Glomerular visceral epithelial cell (primary cell): ENCODE measurements at regions not wholly inside any gene's neighbourhood (a gene's known extent, or its start where the extent isn't known, plus 50 kb on each side); places are given as distances from the start of the nearest gene placed in this dataset.
"Not testable (repeated sequence)": the region's sequence is repeated elsewhere in the genome, so short reads cannot be mapped to it uniquely, and the experiment has no call there.

Source experiments
- DNase-seq: peaks from one replicate; pipeline ENCODE4 v3.0.0-alpha.2; 2016; ENCODE audit errors: extremely low spot score

DNA sequence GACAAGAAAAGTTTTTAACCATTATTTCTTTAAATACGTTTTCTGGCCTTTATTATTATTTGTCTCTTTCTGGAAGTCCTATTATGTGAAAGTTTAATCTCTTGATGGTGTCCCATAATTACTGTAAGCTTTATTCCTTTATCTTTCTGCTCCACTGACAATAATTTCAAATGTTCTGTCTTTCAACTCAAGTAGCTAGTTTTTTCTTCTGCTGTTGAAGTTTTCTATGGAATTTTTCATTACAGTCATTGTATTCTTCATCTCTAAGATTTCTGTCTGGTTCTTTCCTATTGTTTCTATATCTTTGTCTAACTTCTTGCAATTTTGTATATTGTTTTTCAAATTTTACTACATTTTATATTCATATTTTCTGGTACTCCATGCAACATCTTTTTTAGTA is 173.6 kb upstream of the MGAT4C start:
- no peak for DNase-seq

- DNase-seq = no peak
Observed at GRCh38 chr12:86421333-86421732, 165.1 kb upstream of the MGAT4C start.

- no peak for DNase-seq
Observed at GRCh38 chr12:86414201-86414600, 158.0 kb upstream of the MGAT4C start.

DNA sequence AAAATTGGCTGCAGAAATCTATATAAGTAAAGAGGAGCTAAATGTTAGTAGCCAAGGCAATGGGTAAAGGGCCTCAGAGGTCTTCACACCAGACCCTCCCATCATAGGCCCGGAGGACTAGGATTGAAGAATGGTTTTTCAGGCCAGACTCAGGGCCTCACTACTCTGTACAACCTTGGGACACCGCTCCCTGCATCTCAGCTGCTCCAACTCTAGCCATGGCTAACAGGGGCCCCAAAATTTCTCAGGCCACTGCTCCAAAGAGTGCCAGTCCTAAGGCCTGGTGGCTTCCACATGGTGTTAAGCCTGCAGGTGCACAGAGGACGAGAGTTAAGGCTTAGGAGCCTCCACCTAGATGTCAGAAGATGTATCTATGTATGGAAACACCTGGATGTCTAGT is 155.5 kb upstream of the MGAT4C start:
- no peak for DNase-seq

DNA sequence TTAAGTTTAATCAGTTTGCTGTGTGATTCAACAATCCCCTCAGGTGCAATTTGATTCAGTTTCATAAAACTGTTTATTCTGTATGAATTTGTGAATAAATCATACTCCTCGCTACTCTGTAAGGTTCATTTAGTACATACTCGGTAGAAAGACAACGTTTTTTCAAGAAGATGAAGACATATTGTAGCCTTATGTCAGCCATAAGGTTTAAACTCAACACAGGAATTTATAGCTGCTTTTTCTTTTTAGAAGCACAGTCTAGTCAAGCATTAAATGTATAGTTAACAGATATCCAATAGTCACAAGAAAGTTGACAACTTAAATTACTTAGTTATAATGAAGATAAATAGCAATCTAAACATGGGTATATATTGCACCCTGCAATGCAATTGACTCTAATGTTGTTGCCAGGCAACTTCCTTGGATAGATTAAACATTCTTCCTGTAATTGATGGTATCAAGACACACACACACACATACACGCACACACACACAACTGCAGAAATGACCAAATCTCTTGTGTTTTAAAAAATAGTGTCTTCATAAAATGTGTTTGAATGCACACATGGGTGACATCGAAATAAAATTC is 151.5 kb upstream of the MGAT4C start:
- no peak for DNase-seq

DNA sequence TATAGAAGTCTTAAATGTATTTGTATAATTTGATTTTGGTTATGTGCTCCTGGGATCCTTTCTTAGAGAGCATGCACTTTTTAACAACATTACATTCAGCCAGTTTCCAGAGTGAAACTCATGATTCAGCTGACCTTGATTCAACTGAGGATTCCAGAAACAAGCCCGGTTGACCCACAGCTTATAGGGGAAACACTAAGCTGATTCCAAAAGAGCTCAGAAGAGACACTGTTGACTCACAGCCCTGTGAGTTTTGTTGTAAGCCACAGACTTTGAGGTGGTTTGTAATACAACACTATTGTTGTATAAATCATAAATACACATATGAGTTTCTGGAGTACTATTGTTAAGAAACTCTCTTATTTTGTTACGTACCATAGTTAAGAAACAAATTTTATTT is 133.8 kb upstream of the MGAT4C start:
- no peak for DNase-seq

- no peak for DNase-seq
Observed at GRCh38 chr12:86387591-86388145, 131.5 kb upstream of the MGAT4C start.

GRCh38 chr12:86383759-86384158 is 127.6 kb upstream of the MGAT4C start:
- DNase-seq = not testable (repeated sequence)

DNA sequence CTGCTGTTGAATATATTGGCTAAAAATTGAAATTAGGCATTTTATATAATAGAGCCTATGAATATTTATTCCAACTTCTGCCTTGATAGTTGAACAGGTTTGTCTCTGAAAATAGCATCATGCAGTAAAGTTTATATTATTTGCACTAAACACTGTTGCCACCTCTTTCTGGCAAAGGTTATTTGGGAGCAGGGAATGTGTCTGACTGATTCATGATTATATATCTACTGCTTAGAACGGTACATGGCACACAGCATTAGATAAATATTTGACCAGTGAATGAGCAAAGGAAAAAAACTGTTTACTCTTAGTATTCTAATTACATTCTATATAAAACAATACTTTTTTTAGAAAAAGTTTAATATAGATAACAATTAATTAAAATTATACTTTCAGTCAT is 123.1 kb upstream of the MGAT4C start:
- no peak for DNase-seq

DNA sequence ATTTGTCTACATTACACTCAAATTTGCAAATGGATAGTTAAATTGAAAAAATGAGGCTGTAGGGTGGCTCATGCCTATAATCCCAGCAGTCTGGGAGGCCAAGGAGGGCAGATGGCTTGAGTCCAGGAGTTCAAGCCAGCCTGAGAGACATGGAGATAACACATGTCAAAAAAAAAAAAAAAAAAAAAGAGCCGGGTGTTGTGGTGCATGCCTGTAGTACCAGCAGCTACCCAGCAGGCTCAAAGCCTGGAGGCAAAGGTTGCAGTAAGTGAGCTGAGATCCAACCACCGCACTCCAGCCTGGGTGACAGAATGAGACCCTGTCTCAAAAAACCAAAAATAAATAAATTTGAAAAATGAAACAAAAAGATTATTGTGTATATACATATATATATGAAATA is 119.9 kb upstream of the MGAT4C start:
- DNase-seq = no peak

DNA sequence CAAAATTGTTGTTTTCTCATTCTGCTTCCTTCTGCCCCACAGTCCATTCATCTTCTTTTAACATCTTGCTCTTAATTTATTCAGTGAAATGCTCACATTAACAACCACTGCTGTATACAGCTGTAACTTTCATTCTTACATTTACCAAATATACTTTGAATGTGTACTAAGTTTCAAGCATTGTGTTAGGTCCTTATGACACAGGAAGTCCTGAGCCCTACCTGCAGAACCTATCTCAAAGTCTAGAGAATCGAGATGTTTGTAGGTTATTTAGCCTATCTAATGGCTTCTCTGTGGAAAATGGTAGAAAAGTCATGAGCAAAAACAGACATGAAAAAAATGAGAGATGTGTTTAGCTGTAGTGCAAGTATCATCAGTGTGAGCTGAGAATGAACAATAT is 117.6 kb upstream of the MGAT4C start:
- no peak for DNase-seq

GRCh38 chr12:86367137-86367536 is 110.9 kb upstream of the MGAT4C start:
- no peak for DNase-seq

GRCh38 chr12:86349196-86349595 is 93.0 kb upstream of the MGAT4C start:
- no peak for DNase-seq

- no peak for DNase-seq
Observed at GRCh38 chr12:86333955-86334522, 77.8 kb upstream of the MGAT4C start.

DNA sequence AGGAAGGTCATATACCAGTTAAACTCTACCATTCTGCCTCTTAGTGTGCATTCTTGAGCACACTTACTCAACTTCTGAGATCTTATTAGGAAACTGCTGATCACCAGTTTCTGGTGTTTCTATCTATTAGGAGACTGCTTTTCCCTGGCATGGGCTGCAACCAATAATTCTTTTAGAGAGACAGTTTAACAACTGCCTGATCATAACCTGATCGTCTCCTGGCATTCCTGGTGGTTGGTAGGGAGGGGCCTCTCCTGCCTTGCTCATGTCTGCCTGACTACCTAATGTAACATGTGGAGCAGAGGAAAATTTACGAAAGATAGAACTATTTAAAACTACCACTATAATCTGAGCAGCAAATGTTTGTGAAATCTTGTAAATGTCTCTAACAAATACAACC is 75.3 kb upstream of the MGAT4C start:
- DNase-seq = no peak

GRCh38 chr12:86331012-86331411 is 74.8 kb upstream of the MGAT4C start:
- no peak for DNase-seq

DNA sequence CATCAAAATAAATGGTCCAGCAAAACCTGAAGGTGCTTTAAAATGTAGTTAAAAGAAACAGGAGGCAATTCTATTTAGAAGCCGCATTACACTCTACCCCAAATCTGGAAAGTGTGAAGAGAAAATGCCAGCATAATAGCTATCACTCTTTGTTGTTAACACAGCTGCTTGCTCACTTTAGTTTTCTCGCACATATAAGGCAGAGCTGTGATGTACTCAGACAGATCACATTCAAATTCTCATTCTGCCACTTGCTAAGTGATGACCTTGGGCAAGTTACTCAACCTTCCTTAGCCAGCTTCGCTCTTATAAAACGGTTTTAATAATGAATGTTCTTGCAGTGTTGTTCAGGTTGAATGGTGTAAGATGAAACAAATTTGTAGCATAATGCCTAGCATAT is 56.0 kb upstream of the MGAT4C start:
- no peak for DNase-seq
